GM18511 (cell line): ENCODE measurements at regions not wholly inside any gene's neighbourhood (a gene's known extent, or its start where the extent isn't known, plus 50 kb on each side); places are given as distances from the start of the nearest gene placed in this dataset.
"Not testable (repeated sequence)": the region's sequence is repeated elsewhere in the genome, so short reads cannot be mapped to it uniquely, and the experiment has no call there.

Experiments used
- ATAC-seq: cut with Tn5 transposase; IDR thresholded peaks from one replicate; pipeline ENCODE4 v1.9.1; 2021; ENCODE audit warnings: mild to moderate bottlenecking, moderate library complexity; ENCODE audit not compliant: unreplicated experiment

GRCh38 chr5:17398866-17399835 is 98.9 kb upstream of the TAF11L2 start:
- no peak for ATAC-seq

- ATAC-seq = no peak
Measured at GRCh38 chr5:17399931-17400330, 98.1 kb upstream of the TAF11L2 start.

- ATAC-seq = no peak
Measured at GRCh38 chr5:17400724-17401469, 97.1 kb upstream of the TAF11L2 start.

GRCh38 chr5:17401470-17402288 is 96.4 kb upstream of the TAF11L2 start:
- ATAC-seq = no peak

- ATAC-seq = no peak
Measured at GRCh38 chr5:17402289-17403121, 95.5 kb upstream of the TAF11L2 start.

GRCh38 chr5:17403695-17404490 is 94.1 kb upstream of the TAF11L2 start:
- ATAC-seq = no peak

GRCh38 chr5:17405976-17406375 is 92.1 kb upstream of the TAF11L2 start:
- ATAC-seq = no peak

- no peak for ATAC-seq
Measured at GRCh38 chr5:17406423-17406838, 91.6 kb upstream of the TAF11L2 start.

- no peak for ATAC-seq
Measured at GRCh38 chr5:17411436-17412402, 86.3 kb upstream of the TAF11L2 start.

- ATAC-seq = peak; percentile 73
Measured at GRCh38 chr5:17412760-17413671, 85.0 kb upstream of the TAF11L2 start.

GRCh38 chr5:17413691-17414090 is 84.3 kb upstream of the TAF11L2 start:
- ATAC-seq = no peak

GRCh38 chr5:17415321-17415758 is 82.7 kb upstream of the TAF11L2 start:
- no peak for ATAC-seq

- not testable (repeated sequence) for ATAC-seq
Measured at GRCh38 chr5:17416374-17416773, 81.7 kb upstream of the TAF11L2 start.

- no peak for ATAC-seq
Measured at GRCh38 chr5:17424674-17425073, 73.4 kb upstream of the TAF11L2 start.

GRCh38 chr5:17425385-17426070 is 72.5 kb upstream of the TAF11L2 start:
- ATAC-seq = no peak

GRCh38 chr5:17426104-17426749 is 71.8 kb upstream of the TAF11L2 start:
- ATAC-seq = peak; percentile 74
